Retina (tissue), 1 donor: ENCODE measurements at regions not wholly inside any gene's neighbourhood (a gene's known extent, or its start where the extent isn't known, plus 50 kb on each side); places are given as distances from the start of the nearest gene placed in this dataset.

Source experiments
- DNase-seq: peaks from one replicate; pipeline ENCODE4 v3.0.0-alpha.2; 2016

GRCh38 chr9:80163889-80164288, 592.1 kb downstream of the TLE4 start:
- no peak for DNase-seq

GRCh38 chr9:80158554-80159170, 586.9 kb downstream of the TLE4 start:
- no peak for DNase-seq

- DNase-seq: no peak
Observed at GRCh38 chr9:80158131-80158530, 586.4 kb downstream of the TLE4 start.

GRCh38 chr9:80157561-80157983, 585.8 kb downstream of the TLE4 start:
- DNase-seq: no peak

- no peak for DNase-seq
Observed at GRCh38 chr9:80156756-80157472, 585.1 kb downstream of the TLE4 start.

GRCh38 chr9:80156262-80156661, 584.5 kb downstream of the TLE4 start:
- no peak for DNase-seq

- peak; percentile 60 for DNase-seq
Observed at GRCh38 chr9:80147866-80148265, 576.1 kb downstream of the TLE4 start.

- peak; percentile 18 for DNase-seq
Observed at GRCh38 chr9:80146466-80146865, 574.7 kb downstream of the TLE4 start.

GRCh38 chr9:80144856-80145255, 573.1 kb downstream of the TLE4 start:
- no peak for DNase-seq

- DNase-seq: no peak
Observed at GRCh38 chr9:80144406-80144805, 572.6 kb downstream of the TLE4 start.

GRCh38 chr9:80143899-80144298, 572.1 kb downstream of the TLE4 start:
- no peak for DNase-seq

GRCh38 chr9:80134487-80134886, 562.7 kb downstream of the TLE4 start:
- DNase-seq: no peak

GRCh38 chr9:80131627-80132026, 559.9 kb downstream of the TLE4 start:
- DNase-seq: no peak

- no peak for DNase-seq
Observed at GRCh38 chr9:80127920-80128319, 556.2 kb downstream of the TLE4 start.

- DNase-seq: no peak
Observed at GRCh38 chr9:80125731-80126264, 554.0 kb downstream of the TLE4 start.

GRCh38 chr9:80117031-80117430, 545.3 kb downstream of the TLE4 start:
- DNase-seq: no peak

- no peak for DNase-seq
Observed at GRCh38 chr9:80114241-80114640, 542.5 kb downstream of the TLE4 start.

- no peak for DNase-seq
Observed at GRCh38 chr9:80107931-80108660, 536.3 kb downstream of the TLE4 start.

GRCh38 chr9:80097476-80097875, 525.7 kb downstream of the TLE4 start:
- no peak for DNase-seq

- no peak for DNase-seq
Observed at GRCh38 chr9:80094176-80094771, 522.5 kb downstream of the TLE4 start.

- DNase-seq: no peak
Observed at GRCh38 chr9:80093695-80094094, 521.9 kb downstream of the TLE4 start.

- no peak for DNase-seq
Observed at GRCh38 chr9:80091526-80091925, 519.8 kb downstream of the TLE4 start.

GRCh38 chr9:80090317-80090716, 518.6 kb downstream of the TLE4 start:
- peak; percentile 69 for DNase-seq
